DND-41 (cell line): ENCODE measurements at regions not wholly inside any gene's neighbourhood (a gene's known extent, or its start where the extent isn't known, plus 50 kb on each side); places are given as distances from the start of the nearest gene placed in this dataset.

Experiments used
- ATAC-seq: fragments of 200-7000 bp; cut with Tn5 transposase; 3 replicates; pipeline ENCODE4 v1.9.1; 2021; ENCODE audit warnings: low read depth; ENCODE audit not compliant: insufficient read depth
- DNase-seq: peaks from one replicate; pipeline ENCODE4 v3.0.0-alpha.2; 2020
- H2AFZ ChIP-seq: 2 replicates; pipeline ENCODE4 v1.6.0; 2012; ENCODE audit warnings: low read depth, low read length
- H3K27ac ChIP-seq: 2 replicates; pipeline ENCODE4 v1.5.1; 2012; ENCODE audit warnings: low read length, inconsistent platforms
- H3K27me3 ChIP-seq: fragments of 200-600 bp; sonication (generic); 2 replicates; pipeline ENCODE4 v1.6.0; 2012; ENCODE audit warnings: low read length, mild to moderate bottlenecking, inconsistent platforms; ENCODE audit not compliant: insufficient read depth, poor library complexity
- H3K36me3 ChIP-seq: 2 replicates; pipeline ENCODE4 v1.5.1; 2012; ENCODE audit warnings: low read length, inconsistent platforms; ENCODE audit not compliant: insufficient read depth
- H3K4me1 ChIP-seq: 2 replicates; pipeline ENCODE4 v1.5.1; 2012; ENCODE audit warnings: mild to moderate bottlenecking, low read length; ENCODE audit not compliant: insufficient read depth
- H3K4me2 ChIP-seq: 2 replicates; pipeline ENCODE4 v1.6.0; 2012; ENCODE audit warnings: mild to moderate bottlenecking, moderate library complexity, low read length, inconsistent platforms; ENCODE audit not compliant: insufficient read depth
- H3K4me3 ChIP-seq, 2 experiments: fragments of 200-600 bp in 1 of 2; shearing (Covaris generic) in 1 of 2; 2 replicates each; pipeline ENCODE4 v1.5.1; 2012 to 2016; ENCODE audit warnings: inconsistent platforms in 2 of 2, low read length in 2 of 2, mild to moderate bottlenecking in 2 of 2, low read depth in 1 of 2, moderate library complexity in 1 of 2
- H3K79me2 ChIP-seq: 2 replicates; pipeline ENCODE4 v1.6.0; 2012; ENCODE audit warnings: low read length, inconsistent platforms; ENCODE audit not compliant: insufficient read depth
- H3K9ac ChIP-seq: 2 replicates; pipeline ENCODE4 v1.6.0; 2012; ENCODE audit warnings: low read depth, mild to moderate bottlenecking, inconsistent platforms, low read length, moderate library complexity
- H3K9me3 ChIP-seq: 2 replicates; pipeline ENCODE4 v1.5.1; 2012; ENCODE audit warnings: low read length, moderate library complexity, mild to moderate bottlenecking, inconsistent platforms; ENCODE audit not compliant: insufficient read depth, severe bottlenecking
- H4K20me1 ChIP-seq: 2 replicates; pipeline ENCODE4 v1.6.0; 2012; ENCODE audit warnings: low read length; ENCODE audit not compliant: insufficient read depth
- EZH2 ChIP-seq: IDR thresholded peaks from 3 replicates; pipeline ENCODE4 v1.6.1; 2012; ENCODE audit warnings: borderline replicate concordance, low read depth, mild to moderate bottlenecking, moderate library complexity, low read length, inconsistent platforms; ENCODE audit not compliant: severe bottlenecking
- TF ChIP-seq, protein P1 (sequence below): IDR thresholded peaks from 2 replicates; pipeline ENCODE4 v1.5.1; 2012; ENCODE audit warnings: borderline replicate concordance, low read length, moderate library complexity, mild to moderate bottlenecking; ENCODE audit not compliant: poor library complexity, severe bottlenecking; ENCODE audit errors: extremely low read depth

DNA sequence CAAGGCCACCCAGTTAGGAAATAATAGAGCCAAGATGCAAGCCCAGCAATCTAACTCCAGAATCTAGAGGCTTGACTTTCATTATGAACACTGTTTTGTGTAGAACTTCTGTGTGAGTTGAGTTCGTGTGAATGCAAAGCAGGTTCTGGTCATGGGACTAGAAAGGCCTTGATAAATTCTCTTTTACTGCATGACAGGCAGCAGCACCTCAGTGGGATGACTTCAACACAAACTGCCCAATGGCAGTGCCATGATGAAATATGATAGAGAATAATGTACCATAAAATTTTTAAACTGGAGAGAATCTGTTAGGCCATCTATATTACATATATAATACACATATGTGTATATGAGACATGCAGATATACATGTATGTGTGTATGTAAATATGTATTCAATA lies 214.5 kb downstream of the KLF5 start:
- no peaks in the 10 kb centered on the region for H4K20me1 ChIP-seq
- TF ChIP-seq EZH2: no peak
- TF ChIP-seq, protein P1, sequence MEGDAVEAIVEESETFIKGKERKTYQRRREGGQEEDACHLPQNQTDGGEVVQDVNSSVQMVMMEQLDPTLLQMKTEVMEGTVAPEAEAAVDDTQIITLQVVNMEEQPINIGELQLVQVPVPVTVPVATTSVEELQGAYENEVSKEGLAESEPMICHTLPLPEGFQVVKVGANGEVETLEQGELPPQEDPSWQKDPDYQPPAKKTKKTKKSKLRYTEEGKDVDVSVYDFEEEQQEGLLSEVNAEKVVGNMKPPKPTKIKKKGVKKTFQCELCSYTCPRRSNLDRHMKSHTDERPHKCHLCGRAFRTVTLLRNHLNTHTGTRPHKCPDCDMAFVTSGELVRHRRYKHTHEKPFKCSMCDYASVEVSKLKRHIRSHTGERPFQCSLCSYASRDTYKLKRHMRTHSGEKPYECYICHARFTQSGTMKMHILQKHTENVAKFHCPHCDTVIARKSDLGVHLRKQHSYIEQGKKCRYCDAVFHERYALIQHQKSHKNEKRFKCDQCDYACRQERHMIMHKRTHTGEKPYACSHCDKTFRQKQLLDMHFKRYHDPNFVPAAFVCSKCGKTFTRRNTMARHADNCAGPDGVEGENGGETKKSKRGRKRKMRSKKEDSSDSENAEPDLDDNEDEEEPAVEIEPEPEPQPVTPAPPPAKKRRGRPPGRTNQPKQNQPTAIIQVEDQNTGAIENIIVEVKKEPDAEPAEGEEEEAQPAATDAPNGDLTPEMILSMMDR: no peak
- no peak overlapping the region for H3K4me2 ChIP-seq
- H3K9me3 ChIP-seq: peaks cover 6% of the 10 kb centered on the region
- no peak overlapping the region for H3K4me3 ChIP-seq
- ATAC-seq (no peak), DNase-seq (no peak)
- H3K27ac ChIP-seq: no peak overlapping the region
- no peaks in the 10 kb centered on the region for H3K36me3 ChIP-seq
- no peaks in the 10 kb centered on the region for H3K27me3 ChIP-seq
- H3K79me2 ChIP-seq: no peaks in the 10 kb centered on the region
- H2AFZ ChIP-seq: no peak overlapping the region
- no peak overlapping the region for H3K9ac ChIP-seq
- peaks cover 21% of the 10 kb centered on the region for H3K4me1 ChIP-seq

DNA sequence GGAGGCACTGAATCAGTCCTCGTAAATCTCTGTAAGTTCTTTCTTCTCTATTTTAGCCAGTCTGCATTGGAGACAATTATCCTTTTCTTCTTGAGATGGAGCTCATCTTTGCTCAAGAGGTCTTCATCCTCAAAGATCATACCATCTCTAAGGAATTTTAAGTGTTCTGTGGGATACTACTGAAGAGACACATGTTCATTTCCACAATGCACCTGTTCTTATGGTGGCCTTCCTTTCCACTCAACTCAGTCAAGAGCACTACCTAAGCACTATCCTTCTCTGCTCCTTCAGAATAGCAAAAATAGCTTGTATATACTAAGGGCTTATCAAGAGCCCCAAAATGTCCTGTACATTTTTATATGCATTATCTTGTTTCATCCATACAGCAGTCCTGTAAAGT lies 214.0 kb downstream of the KLF5 start:
- Histone ChIP-seq H3K79me2 (no peaks in the 10 kb centered on the region), H2AFZ (no peak overlapping the region)

DNA sequence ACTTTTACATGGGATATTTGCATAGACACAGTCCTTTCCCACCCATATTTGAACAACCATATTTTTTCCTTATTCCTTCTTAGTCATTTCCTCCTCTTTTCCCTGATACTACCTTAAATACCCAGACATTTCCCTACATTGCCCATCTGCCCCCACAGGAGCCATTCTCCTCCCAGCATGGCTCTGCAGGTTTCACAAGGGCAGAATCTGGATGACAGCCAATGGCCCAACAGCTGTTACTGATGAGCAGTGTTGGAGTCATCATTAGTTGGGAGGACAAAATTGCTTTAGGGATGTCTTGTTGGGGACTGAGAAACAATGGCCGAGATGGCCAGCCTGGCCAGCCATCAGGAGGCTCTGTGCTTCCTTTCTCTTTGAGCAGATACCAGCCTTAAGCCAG lies 209.5 kb downstream of the KLF5 start:
- no peaks in the 10 kb centered on the region for H4K20me1 ChIP-seq
- H3K36me3 ChIP-seq: no peaks in the 10 kb centered on the region
- H2AFZ ChIP-seq: no peak overlapping the region
- no peak overlapping the region for H3K4me3 ChIP-seq
- no peak overlapping the region for H3K9ac ChIP-seq
- no peak for TF ChIP-seq EZH2
- TF ChIP-seq, protein P1: no peak
- no peaks in the 10 kb centered on the region for H3K4me1 ChIP-seq
- DNase-seq: no peak
- H3K9me3 ChIP-seq: peaks cover 6% of the 10 kb centered on the region
- H3K27ac ChIP-seq: no peak overlapping the region
- H3K27me3 ChIP-seq: no peaks in the 10 kb centered on the region
- ATAC-seq: no peak
- no peak overlapping the region for H3K4me2 ChIP-seq
- H3K79me2 ChIP-seq: no peaks in the 10 kb centered on the region

More for the DNA sequence above, 214.0 kb downstream of the KLF5 start:
- Histone ChIP-seq H4K20me1 (no peaks in the 10 kb centered on the region), H3K27me3 (no peaks in the 10 kb centered on the region), H3K4me2 (no peak overlapping the region), H3K27ac (no peak overlapping the region), H3K9ac (no peak overlapping the region), H3K36me3 (no peaks in the 10 kb centered on the region), H3K9me3 (peaks cover 6% of the 10 kb centered on the region), H3K4me3 (no peak overlapping the region), H3K4me1 (peaks cover 21% of the 10 kb centered on the region)
- ATAC-seq: no peak
- DNase-seq: no peak
- TF ChIP-seq EZH2: no peak
- TF ChIP-seq, protein P1: no peak

DNA sequence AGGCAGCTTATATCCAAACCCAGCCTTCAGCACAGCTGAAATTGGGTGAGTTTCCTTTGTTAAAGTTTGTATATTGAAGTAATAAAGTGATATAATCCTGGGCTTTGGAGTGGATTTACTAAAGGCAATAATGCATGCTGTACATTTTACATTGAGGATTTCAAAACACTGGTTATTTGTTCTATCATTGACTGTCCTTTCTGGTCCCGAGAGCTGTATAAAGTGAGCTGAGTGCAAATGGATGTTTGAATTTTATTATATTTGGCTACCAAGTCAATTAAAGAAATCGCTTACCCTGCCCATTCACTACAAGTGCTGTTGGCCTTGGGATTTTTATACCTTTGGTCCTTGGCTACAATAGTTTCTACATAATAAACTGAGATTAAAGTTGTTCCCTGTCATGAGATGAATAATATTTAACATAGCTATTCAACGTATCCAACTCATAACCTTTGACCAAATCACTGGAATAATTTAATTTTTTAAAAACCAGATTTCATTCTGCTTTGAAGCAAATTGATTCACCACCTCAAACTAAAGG lies 207.9 kb downstream of the KLF5 start:
- Histone ChIP-seq H3K27me3 (no peaks in the 10 kb centered on the region), H3K9ac (no peak overlapping the region), H3K9me3 (peaks cover 6% of the 10 kb centered on the region), H3K36me3 (no peaks in the 10 kb centered on the region), H3K4me2 (no peak overlapping the region), H3K79me2 (no peaks in the 10 kb centered on the region), H3K4me1 (no peaks in the 10 kb centered on the region), H3K4me3 (no peak overlapping the region), H2AFZ (no peak overlapping the region), H4K20me1 (no peaks in the 10 kb centered on the region), H3K27ac (no peak overlapping the region)
- TF ChIP-seq, protein P1: no peak
- TF ChIP-seq EZH2: no peak
- no peak for ATAC-seq
- DNase-seq: no peak
